Endothelial cell of umbilical vein (primary cell): ENCODE measurements at regions not wholly inside any gene's neighbourhood (a gene's known extent, or its start where the extent isn't known, plus 50 kb on each side); places are given as distances from the start of the nearest gene placed in this dataset.

Experiments
- BruUV-seq: library from RNA; stranded (reverse); fragments of 400-500 nt; replicated peaks from 2 replicates; lab custom pipeline; 2021; lab: Mats Ljungman, UMichigan
- CTCF ChIA-PET: fragments of 300-600, 350-600 bp; sonication (Branson Sonifier 250); formaldehyde crosslinking; loops from one replicate; lab custom pipeline; 2021; ENCODE audit warnings: antibody characterized with exemption, inconsistent platforms; lab: Charles Lee
- POLR2A ChIA-PET: fragments of 300-600, 350-600 bp; sonication (Branson Sonifier 250); formaldehyde crosslinking; loops from one replicate; lab custom pipeline; 2021; ENCODE audit warnings: antibody characterized with exemption, inconsistent platforms; lab: Charles Lee
- DNase-seq: peaks from one replicate; pipeline ENCODE4 v3.0.0-alpha.2; 2011; ENCODE audit warnings: low read depth, low spot score
- FAIRE-seq: peaks from 2 replicates; lab custom pipeline; 2011; peaks lifted over from hg19 to GRCh38; lab: Jason Lieb, UNC
- H2AFZ ChIP-seq: 2 replicates; pipeline ENCODE4 v1.6.0; 2012; ENCODE audit warnings: low read depth, low read length, control low read depth, inconsistent platforms
- H3K27ac ChIP-seq: 2 replicates; pipeline ENCODE4 v1.5.1; 2011; ENCODE audit warnings: low read depth, mild to moderate bottlenecking, control low read depth, low read length, moderate library complexity; ENCODE audit not compliant: insufficient read depth
- H3K27me3 ChIP-seq, 2 experiments: 2 replicates each; pipeline versions ENCODE4 v1.6.0 to v1.6.1; 2011; ENCODE audit warnings: low read length in 2 of 2, mixed read lengths in 1 of 2; ENCODE audit not compliant: control insufficient read depth in 2 of 2, insufficient read depth in 2 of 2
- H3K36me3 ChIP-seq, 2 experiments: 2 replicates in 1 of 2; 3 replicates in 1 of 2; pipeline ENCODE4 v1.5.1; 2011; ENCODE audit warnings: low read length in 2 of 2, mild to moderate bottlenecking in 1 of 2, moderate library complexity in 1 of 2; ENCODE audit not compliant: control insufficient read depth in 2 of 2, insufficient read depth in 2 of 2; ENCODE audit errors: extremely low read depth in 1 of 2
- H3K4me1 ChIP-seq: 3 replicates; pipeline ENCODE4 v1.5.1; 2011; ENCODE audit warnings: mild to moderate bottlenecking, low read length; ENCODE audit not compliant: control insufficient read depth, insufficient read depth; ENCODE audit errors: extremely low read depth
- H3K4me2 ChIP-seq: 2 replicates; pipeline ENCODE4 v1.6.1; 2011; ENCODE audit warnings: low read length, control low read depth, mixed read lengths; ENCODE audit not compliant: insufficient read depth
- H3K4me3 ChIP-seq, 3 experiments: fragments of 200-600 bp in 1 of 3; sonication (generic), shearing (Covaris generic) in 1 of 3; replicated peaks in 1 of 3; 2 replicates each; pipeline ENCODE4 v1.5.1; 2011 to 2016; ENCODE audit warnings: control low read depth in 3 of 3, low read length in 3 of 3, mild to moderate bottlenecking in 2 of 3, inconsistent platforms in 1 of 3, low read depth in 1 of 3, moderate library complexity in 1 of 3; ENCODE audit not compliant: insufficient read depth in 1 of 3
- H3K79me2 ChIP-seq: 2 replicates; pipeline ENCODE4 v1.6.0; 2012; ENCODE audit warnings: low read length, inconsistent platforms; ENCODE audit not compliant: control insufficient read depth, insufficient read depth
- H3K9ac ChIP-seq: replicated peaks from 2 replicates; pipeline ENCODE3; 2011; ENCODE audit warnings: low read length, control low read depth; ENCODE audit not compliant: insufficient read depth; ENCODE audit errors: extremely low read depth
- H3K9me1 ChIP-seq: replicated peaks from 3 replicates; pipeline ENCODE4 v1.6.0; 2011; ENCODE audit warnings: mild to moderate bottlenecking, low read length; ENCODE audit not compliant: control insufficient read depth, insufficient read depth; ENCODE audit errors: extremely low read depth
- H3K9me3 ChIP-seq: replicated peaks from 2 replicates; pipeline ENCODE4 v1.5.1; 2012; ENCODE audit warnings: low read length, inconsistent platforms; ENCODE audit not compliant: control insufficient read depth, insufficient read depth
- H4K20me1 ChIP-seq: replicated peaks from 2 replicates; pipeline ENCODE3; 2011; ENCODE audit warnings: mild to moderate bottlenecking, low read length; ENCODE audit not compliant: control insufficient read depth, insufficient read depth; ENCODE audit errors: extremely low read depth
- EZH2 ChIP-seq: IDR thresholded peaks from 2 replicates; pipeline ENCODE4 v1.6.1; 2012; ENCODE audit warnings: borderline replicate concordance, low read depth, mild to moderate bottlenecking, moderate library complexity, low read length, inconsistent platforms; ENCODE audit not compliant: severe bottlenecking
- FOS ChIP-seq: IDR thresholded peaks from 2 replicates; pipeline ENCODE4 v1.6.1; 2011; ENCODE audit warnings: mild to moderate bottlenecking, low read length, moderate library complexity, borderline replicate concordance; ENCODE audit not compliant: insufficient read depth
- JUN ChIP-seq: IDR thresholded peaks from 2 replicates; pipeline ENCODE4 v1.6.1; 2011; ENCODE audit warnings: borderline replicate concordance, low read depth; ENCODE audit not compliant: insufficient read length, insufficient read depth
- MYC ChIP-seq: IDR thresholded peaks from one replicate; pipeline ENCODE4 v1.6.1; 2011; ENCODE audit warnings: mild to moderate bottlenecking, low read depth, low read length
- POLR2A ChIP-seq: IDR thresholded peaks from 2 replicates; pipeline ENCODE4 v1.6.1; 2012; ENCODE audit warnings: low read depth, mild to moderate bottlenecking, control low read depth, low read length
- POLR2AphosphoS5 ChIP-seq: IDR thresholded peaks from 2 replicates; pipeline ENCODE4 v1.6.1; 2012; ENCODE audit warnings: low read depth, mild to moderate bottlenecking, control low read depth, low read length, moderate library complexity; ENCODE audit not compliant: insufficient read depth
- dilution Hi-C: fragments of 300-500 bp; cut with MboI; formaldehyde crosslinking; loops from one replicate; pipeline ENCODE4 v1.15.0; 2019; ENCODE audit warnings: low sequenced_read_pairs; ENCODE audit not compliant: extremely low pct_ligation_motif_present
- intact Hi-C: fragments of 100-400 bp; cut with micrococcal nuclease; formaldehyde crosslinking; loops from one replicate; pipeline ENCODE4 v1.10.0; 2022
- TF ChIP-seq, protein P1 (sequence below), 2 donors: IDR thresholded peaks; 1 replicate in 1 of 2; 2 replicates in 1 of 2; pipeline ENCODE4 v1.5.1; 2011; ENCODE audit warnings: low read length in 2 of 2, mild to moderate bottlenecking in 2 of 2, moderate library complexity in 2 of 2, control low read depth in 1 of 2, inconsistent platforms in 1 of 2, low read depth in 1 of 2; ENCODE audit not compliant: insufficient read depth in 1 of 2; ENCODE audit errors: extremely low read depth in 1 of 2
- TF ChIP-seq, protein P2 (sequence below): IDR thresholded peaks from 2 replicates; pipeline ENCODE4 v1.6.1; 2011; ENCODE audit not compliant: insufficient read depth, insufficient read length

DNA sequence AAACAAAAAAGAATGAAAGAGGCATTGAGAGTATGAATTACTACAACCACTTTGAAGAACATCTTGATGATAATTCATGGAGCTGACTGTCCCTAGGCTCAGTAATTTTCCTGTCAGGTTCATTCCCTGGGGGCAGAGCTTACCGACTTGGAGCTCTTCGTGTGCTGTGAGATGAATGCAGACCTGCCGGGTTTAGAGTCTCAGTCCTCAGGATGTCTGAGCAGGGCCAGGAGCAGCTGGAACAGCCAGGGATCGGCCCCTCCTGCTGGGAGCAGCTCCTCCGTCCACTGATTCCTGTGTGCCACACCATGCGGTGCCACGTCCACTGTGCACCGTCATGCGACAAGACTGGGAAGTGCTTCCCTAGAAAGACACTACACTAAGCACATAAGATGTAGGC lies 62.2 kb upstream of the SPIN1 start:
- ChIA-PET CTCF (no interaction called here), POLR2A (no interaction called here)
- H3K36me3 ChIP-seq, result no peaks in the 10 kb centered on the region
- H3K9me1 ChIP-seq, result no peaks in the 10 kb centered on the region
- dilution Hi-C loops, result no loop called here
- H3K4me2 ChIP-seq, result no peak overlapping the region
- H3K27ac ChIP-seq, result no peak overlapping the region
- DNase-seq, result no peak
- H4K20me1 ChIP-seq, result no peaks in the 10 kb centered on the region
- H3K9ac ChIP-seq, result no peak overlapping the region
- H2AFZ ChIP-seq, result no peak overlapping the region
- no TSS peak for BruUV-seq
- TF ChIP-seq POLR2A (no peak), EZH2 (no peak), FOS (no peak), POLR2AphosphoS5 (no peak), JUN (no peak), MYC (no peak)
- TF ChIP-seq, protein P1, sequence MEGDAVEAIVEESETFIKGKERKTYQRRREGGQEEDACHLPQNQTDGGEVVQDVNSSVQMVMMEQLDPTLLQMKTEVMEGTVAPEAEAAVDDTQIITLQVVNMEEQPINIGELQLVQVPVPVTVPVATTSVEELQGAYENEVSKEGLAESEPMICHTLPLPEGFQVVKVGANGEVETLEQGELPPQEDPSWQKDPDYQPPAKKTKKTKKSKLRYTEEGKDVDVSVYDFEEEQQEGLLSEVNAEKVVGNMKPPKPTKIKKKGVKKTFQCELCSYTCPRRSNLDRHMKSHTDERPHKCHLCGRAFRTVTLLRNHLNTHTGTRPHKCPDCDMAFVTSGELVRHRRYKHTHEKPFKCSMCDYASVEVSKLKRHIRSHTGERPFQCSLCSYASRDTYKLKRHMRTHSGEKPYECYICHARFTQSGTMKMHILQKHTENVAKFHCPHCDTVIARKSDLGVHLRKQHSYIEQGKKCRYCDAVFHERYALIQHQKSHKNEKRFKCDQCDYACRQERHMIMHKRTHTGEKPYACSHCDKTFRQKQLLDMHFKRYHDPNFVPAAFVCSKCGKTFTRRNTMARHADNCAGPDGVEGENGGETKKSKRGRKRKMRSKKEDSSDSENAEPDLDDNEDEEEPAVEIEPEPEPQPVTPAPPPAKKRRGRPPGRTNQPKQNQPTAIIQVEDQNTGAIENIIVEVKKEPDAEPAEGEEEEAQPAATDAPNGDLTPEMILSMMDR (IDR thresholded peaks at IDR 0.05; ENCODE audit: extremely low read depth in 1 of 2, insufficient read depth in 1 of 2, low read depth in 1 of 2, low read length in 2 of 2), result no peak
- TF ChIP-seq, protein P2, sequence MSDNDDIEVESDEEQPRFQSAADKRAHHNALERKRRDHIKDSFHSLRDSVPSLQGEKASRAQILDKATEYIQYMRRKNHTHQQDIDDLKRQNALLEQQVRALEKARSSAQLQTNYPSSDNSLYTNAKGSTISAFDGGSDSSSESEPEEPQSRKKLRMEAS, result no peak
- no peak overlapping the region for H3K4me3 ChIP-seq
- no peaks in the 10 kb centered on the region for H3K4me1 ChIP-seq
- FAIRE-seq, result no peak
- intact Hi-C loops, result no loop called here
- no peaks in the 10 kb centered on the region for H3K9me3 ChIP-seq
- H3K27me3 ChIP-seq, result no peaks in the 10 kb centered on the region
- no peaks in the 10 kb centered on the region for H3K79me2 ChIP-seq
